ENCODE measurements at regions not wholly inside any gene's neighbourhood (a gene's known extent, or its start where the extent isn't known, plus 50 kb on each side); places are given as distances from the start of the nearest gene placed in this dataset.

DNA sequence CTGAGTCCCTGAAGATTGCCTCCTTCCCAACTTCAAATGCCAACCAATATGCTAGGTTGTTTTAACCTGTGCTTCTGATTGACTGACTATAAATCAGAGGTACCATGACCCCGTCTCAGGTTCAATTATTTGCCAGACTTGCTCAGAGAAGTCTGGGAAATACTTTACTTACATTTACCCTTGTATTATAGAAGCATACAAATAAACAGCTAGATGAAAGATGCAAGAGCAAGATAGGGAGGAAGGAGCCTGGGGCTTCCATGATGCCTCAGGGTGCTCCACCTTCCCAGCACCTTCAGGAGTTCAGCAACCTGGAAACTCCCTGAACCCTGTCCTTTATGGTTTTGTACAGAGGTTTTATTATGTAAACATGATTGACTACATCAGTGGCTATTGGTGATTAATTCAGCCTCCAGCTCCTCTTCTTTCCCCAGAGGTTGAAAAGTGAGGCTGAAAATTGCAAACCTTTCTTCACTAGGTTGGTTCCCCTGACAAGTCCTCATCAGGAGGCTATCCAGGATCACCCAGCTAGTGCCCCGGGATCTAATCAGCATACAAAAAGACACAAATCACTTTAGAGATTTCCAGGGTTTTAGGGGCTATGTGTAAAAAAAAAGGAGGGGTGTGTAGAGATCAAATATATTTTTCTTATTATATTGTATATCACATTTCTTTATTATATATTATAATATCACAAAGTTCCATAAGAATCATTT is 547.7 kb downstream of the EPM2A start:
- H3K9me3 ChIP-seq (ENCODE audit: low read length) = no peaks in the 10 kb centered on the region
- H3K27me3 ChIP-seq (ENCODE audit: insufficient read depth, low read length) = no peaks in the 10 kb centered on the region
- no peak overlapping the region for H2AFZ ChIP-seq (ENCODE audit: low read depth, low read length)
- H3K4me1 ChIP-seq (ENCODE audit: insufficient read depth, low read length) = no peaks in the 10 kb centered on the region
- H3K4me3 ChIP-seq (ENCODE audit: low read length) = no peak overlapping the region
- H3K36me3 ChIP-seq (ENCODE audit: insufficient read depth, low read length) = no peaks in the 10 kb centered on the region

DNA sequence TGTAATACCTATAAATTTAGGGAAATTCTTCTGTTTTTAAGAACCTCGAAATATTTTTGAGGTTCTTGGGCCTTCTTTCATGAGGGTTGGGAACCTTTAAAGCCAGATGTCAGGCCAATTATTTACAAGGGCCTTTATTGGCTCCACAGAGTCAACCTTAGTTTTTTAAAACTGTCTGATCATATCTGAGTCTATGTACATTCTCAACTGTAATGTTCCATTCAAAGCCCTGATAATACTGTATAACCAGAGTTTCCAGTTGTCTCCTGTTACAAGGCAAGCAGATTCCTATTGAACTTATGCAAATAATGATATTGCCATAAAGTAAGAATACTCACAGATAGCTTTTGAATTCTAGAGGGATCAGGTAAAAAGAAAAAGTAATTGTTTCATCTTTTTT is 545.5 kb downstream of the EPM2A start:
- Histone ChIP-seq H3K36me3 (ENCODE audit: insufficient read depth, low read length) (no peaks in the 10 kb centered on the region), H3K4me3 (ENCODE audit: low read length) (no peak overlapping the region), H3K27me3 (ENCODE audit: insufficient read depth, low read length) (no peaks in the 10 kb centered on the region), H2AFZ (ENCODE audit: low read depth, low read length) (no peak overlapping the region), H3K9me3 (ENCODE audit: low read length) (no peaks in the 10 kb centered on the region), H3K4me1 (ENCODE audit: insufficient read depth, low read length) (no peaks in the 10 kb centered on the region)

DNA sequence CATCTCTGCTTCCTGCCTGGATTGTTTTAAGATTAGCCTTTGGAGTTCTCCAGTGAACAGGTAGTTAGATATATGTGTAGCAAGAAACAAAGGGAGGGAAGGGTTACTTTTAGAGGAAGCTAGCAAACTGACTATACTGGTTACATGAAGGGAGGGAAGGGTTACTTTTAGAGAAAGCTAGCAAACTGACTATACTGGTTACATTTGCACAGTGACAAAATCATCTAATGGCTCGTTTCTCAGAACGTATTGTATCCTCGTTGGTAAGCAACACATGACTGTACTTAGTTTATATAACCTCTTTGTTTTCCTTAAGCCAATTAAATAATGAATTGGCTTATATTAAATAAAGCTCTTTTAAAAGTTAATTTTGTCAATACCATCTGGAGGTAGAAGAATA is 540.9 kb downstream of the EPM2A start:
- Histone ChIP-seq H3K36me3 (ENCODE audit: insufficient read depth, low read length) (no peaks in the 10 kb centered on the region), H3K27me3 (ENCODE audit: insufficient read depth, low read length) (no peaks in the 10 kb centered on the region), H3K4me3 (ENCODE audit: low read length) (no peak overlapping the region), H3K4me1 (ENCODE audit: insufficient read depth, low read length) (no peaks in the 10 kb centered on the region), H3K9me3 (ENCODE audit: low read length) (no peaks in the 10 kb centered on the region), H2AFZ (ENCODE audit: low read depth, low read length) (no peak overlapping the region)

DNA sequence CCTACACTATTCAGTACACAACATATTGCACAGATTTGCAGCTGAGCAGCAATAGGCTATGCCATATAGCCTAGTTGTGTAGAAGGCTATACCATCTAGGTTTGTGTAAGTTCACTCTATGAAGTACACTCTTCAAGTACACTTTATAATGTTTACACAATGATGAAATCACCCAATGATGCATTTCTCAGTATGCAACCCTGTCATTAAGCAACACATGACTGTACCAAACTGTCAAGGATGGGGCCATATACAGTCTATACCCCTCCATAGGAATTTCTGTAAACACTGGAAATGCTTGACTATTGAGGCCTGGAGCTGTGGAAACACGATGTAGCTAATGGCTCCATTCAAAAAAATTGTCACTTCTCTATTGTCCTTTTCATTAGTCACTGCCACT is 535.4 kb downstream of the EPM2A start:
- Histone ChIP-seq H3K36me3 (ENCODE audit: insufficient read depth, low read length) (no peaks in the 10 kb centered on the region), H3K27me3 (ENCODE audit: insufficient read depth, low read length) (no peaks in the 10 kb centered on the region), H3K4me3 (ENCODE audit: low read length) (no peak overlapping the region), H3K4me1 (ENCODE audit: insufficient read depth, low read length) (no peaks in the 10 kb centered on the region), H3K9me3 (ENCODE audit: low read length) (no peaks in the 10 kb centered on the region), H2AFZ (ENCODE audit: low read depth, low read length) (no peak overlapping the region)

DNA sequence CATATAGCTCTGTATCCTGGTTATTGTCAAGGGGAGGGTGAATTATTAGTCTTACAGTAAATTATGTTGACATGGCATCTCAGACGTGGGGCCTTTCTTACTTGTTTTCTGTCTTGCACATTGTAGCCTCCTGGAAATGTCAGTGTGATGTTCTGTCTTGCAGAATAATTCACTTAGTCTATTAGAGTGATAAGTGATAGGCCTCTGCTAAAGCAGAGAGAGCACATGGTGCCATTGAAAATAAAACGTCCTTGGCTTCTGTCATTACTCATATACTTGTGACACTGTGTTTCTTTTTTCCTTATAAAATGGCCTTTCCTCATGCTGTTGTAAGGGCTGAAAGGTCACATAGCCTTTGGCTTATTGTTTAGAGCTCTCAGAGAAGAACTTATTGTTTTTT is 531.0 kb downstream of the EPM2A start:
- Histone ChIP-seq H3K4me3 (ENCODE audit: low read length) (no peak overlapping the region), H3K9me3 (ENCODE audit: low read length) (no peaks in the 10 kb centered on the region), H3K27me3 (ENCODE audit: insufficient read depth, low read length) (no peaks in the 10 kb centered on the region), H3K4me1 (ENCODE audit: insufficient read depth, low read length) (no peaks in the 10 kb centered on the region), H3K36me3 (ENCODE audit: insufficient read depth, low read length) (no peaks in the 10 kb centered on the region), H2AFZ (ENCODE audit: low read depth, low read length) (no peak overlapping the region)

DNA sequence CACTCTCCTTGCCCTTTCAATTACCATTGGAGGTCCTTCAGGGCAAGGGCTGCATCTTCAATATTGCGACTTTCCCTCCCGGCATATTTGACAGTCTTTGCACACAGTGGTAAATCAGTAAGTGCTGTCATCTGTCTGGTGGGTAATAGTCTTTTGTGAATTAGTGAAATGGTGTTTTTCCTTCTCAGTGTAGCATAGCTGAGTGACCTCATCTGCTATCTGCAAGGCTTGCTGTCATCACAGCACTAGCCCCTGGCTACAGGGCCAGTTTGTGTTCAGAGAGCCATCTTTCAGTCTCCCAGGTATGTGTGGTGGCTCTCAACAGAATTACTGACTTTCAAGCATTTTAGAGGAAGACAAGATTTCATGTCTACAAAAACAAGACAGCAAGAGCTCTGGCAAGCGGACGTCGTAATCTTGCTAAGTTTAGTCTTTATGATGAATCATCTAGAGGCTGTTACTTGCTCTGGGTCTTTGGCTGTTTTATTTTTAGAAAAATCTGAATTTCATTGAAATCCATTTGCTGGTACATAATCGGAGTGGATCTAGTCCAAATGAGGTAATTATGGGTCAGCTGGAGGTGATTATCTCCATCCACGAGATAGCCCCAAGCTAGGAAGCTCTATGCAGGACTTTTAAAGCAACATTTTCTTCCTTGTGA is 528.9 kb downstream of the EPM2A start:
- Histone ChIP-seq H2AFZ (ENCODE audit: low read depth, low read length) (no peak overlapping the region), H3K4me3 (ENCODE audit: low read length) (no peak overlapping the region), H3K27me3 (ENCODE audit: insufficient read depth, low read length) (no peaks in the 10 kb centered on the region)

DNA sequence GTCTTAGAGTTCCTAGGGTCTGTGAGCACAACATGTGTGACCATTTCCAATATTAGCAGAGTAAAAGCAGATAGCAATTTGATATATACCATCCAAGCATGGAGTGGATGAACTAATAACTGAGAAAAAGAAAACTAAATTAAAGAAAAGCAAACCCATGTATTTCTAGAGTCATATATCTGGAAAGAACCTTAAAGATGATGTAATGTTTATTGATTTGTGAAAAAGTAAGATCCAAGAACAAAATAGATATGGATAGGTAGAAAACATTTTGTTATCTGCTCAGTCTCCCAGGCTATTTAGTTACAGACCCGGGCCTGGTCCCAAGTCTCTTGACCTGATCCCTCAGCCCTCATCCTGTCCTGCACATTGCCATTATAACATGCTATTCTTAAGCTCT is 526.8 kb downstream of the EPM2A start:
- no peaks in the 10 kb centered on the region for H3K9me3 ChIP-seq (ENCODE audit: low read length)
- H3K4me3 ChIP-seq (ENCODE audit: low read length) = no peak overlapping the region
- H3K36me3 ChIP-seq (ENCODE audit: insufficient read depth, low read length) = no peaks in the 10 kb centered on the region
- H2AFZ ChIP-seq (ENCODE audit: low read depth, low read length) = no peak overlapping the region
- H3K4me1 ChIP-seq (ENCODE audit: insufficient read depth, low read length) = peaks cover 2% of the 10 kb centered on the region
- H3K27me3 ChIP-seq (ENCODE audit: insufficient read depth, low read length) = no peaks in the 10 kb centered on the region

More for the DNA sequence above, 528.9 kb downstream of the EPM2A start:
- Histone ChIP-seq H3K36me3 (ENCODE audit: insufficient read depth, low read length) (no peaks in the 10 kb centered on the region), H3K9me3 (ENCODE audit: low read length) (no peaks in the 10 kb centered on the region), H3K4me1 (ENCODE audit: insufficient read depth, low read length) (no peaks in the 10 kb centered on the region)

DNA sequence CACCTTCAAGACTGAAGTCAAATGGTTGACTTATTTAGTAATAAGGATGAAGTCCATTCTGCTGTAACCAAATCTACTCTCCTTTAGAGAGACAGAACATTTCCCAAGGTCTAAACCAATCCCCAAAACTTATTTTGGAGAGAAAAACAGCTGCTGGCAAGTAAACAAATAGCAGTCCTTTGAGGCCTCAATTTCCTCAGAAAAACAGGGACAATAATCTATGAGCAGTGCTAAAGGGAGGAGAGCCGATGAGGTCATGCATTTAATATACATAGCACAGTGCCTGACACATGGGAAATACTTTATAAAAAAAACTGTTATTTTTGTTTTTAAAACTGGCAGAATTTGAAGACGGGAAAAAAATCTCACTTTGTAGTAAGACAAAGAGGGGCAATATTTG is 526.0 kb downstream of the EPM2A start:
- H2AFZ ChIP-seq (ENCODE audit: low read depth, low read length) = no peak overlapping the region
- no peaks in the 10 kb centered on the region for H3K9me3 ChIP-seq (ENCODE audit: low read length)
- peaks cover 10% of the 10 kb centered on the region for H3K4me1 ChIP-seq (ENCODE audit: insufficient read depth, low read length)
- no peaks in the 10 kb centered on the region for H3K36me3 ChIP-seq (ENCODE audit: insufficient read depth, low read length)
- H3K4me3 ChIP-seq (ENCODE audit: low read length) = no peak overlapping the region
- H3K27me3 ChIP-seq (ENCODE audit: insufficient read depth, low read length) = no peaks in the 10 kb centered on the region

DNA sequence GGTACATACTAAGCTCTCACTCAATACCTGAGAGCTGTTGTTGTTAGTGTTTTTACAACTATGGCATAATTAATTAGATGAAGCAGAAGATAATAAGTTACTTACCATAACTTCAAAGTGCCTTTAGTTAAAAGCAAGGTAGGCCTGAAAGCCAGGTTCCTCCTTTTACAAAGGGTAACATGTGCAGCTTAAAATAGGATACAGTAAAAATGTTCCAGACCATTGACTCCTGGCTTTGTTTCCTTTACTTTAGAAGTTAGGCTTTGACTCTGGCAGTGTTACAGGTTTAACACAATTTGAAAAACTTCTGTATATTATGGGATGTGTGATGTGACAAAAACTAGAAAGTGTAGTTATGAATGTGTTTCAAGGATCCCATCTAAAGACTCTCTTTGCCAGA is 522.5 kb downstream of the EPM2A start:
- no peaks in the 10 kb centered on the region for H3K27me3 ChIP-seq (ENCODE audit: insufficient read depth, low read length)
- H3K4me1 ChIP-seq (ENCODE audit: insufficient read depth, low read length) = peaks cover 14% of the 10 kb centered on the region
- H2AFZ ChIP-seq (ENCODE audit: low read depth, low read length) = no peak overlapping the region
- H3K9me3 ChIP-seq (ENCODE audit: low read length) = no peaks in the 10 kb centered on the region
- no peaks in the 10 kb centered on the region for H3K36me3 ChIP-seq (ENCODE audit: insufficient read depth, low read length)
- H3K4me3 ChIP-seq (ENCODE audit: low read length) = no peak overlapping the region

DNA sequence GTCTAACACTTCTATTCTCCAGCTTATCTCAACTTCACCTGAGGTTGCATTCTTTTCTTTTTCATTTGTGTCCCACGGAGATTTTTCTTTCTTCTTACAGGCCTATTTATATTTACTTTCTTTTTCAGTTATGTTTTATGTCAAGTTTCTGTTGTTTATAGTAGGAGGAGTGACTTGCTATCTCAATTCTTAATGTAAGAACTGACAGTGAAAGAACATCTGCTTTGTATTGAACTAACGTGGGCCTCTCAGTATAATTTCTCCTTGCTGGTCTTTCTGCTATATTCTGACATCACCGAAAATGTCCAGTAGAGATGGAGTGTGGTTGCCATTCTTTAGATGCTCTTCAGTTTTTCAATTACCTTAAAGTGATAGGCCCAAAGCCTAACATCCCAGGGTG is 521.7 kb downstream of the EPM2A start:
- Histone ChIP-seq H3K27me3 (ENCODE audit: insufficient read depth, low read length) (no peaks in the 10 kb centered on the region), H3K36me3 (ENCODE audit: insufficient read depth, low read length) (no peaks in the 10 kb centered on the region), H3K4me3 (ENCODE audit: low read length) (no peak overlapping the region), H3K9me3 (ENCODE audit: low read length) (no peaks in the 10 kb centered on the region), H2AFZ (ENCODE audit: low read depth, low read length) (peak overlapping the region; percentile 76), H3K4me1 (ENCODE audit: insufficient read depth, low read length) (peaks cover 14% of the 10 kb centered on the region)

DNA sequence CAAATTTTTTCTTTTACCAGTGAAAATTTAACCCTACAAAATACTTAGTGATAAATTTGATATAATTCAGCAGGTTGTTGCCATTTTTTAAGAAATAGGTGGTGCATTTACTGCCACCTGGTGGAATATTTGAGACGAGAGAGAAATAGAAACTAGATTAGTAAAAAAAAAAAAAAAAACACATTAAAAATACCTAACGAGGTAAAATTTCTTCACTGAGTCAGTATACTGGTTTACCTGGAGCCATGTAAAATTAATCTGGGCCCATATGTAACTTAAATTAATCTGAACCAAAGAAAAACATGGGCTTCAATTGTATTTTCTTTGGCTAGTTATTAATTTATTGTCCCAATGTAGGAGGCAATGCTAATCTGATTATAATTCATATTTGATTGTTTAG is 520.8 kb downstream of the EPM2A start:
- Histone ChIP-seq H3K36me3 (ENCODE audit: insufficient read depth, low read length) (no peaks in the 10 kb centered on the region), H3K9me3 (ENCODE audit: low read length) (no peaks in the 10 kb centered on the region), H3K27me3 (ENCODE audit: insufficient read depth, low read length) (no peaks in the 10 kb centered on the region), H3K4me3 (ENCODE audit: low read length) (no peak overlapping the region), H2AFZ (ENCODE audit: low read depth, low read length) (peak overlapping the region; percentile 61), H3K4me1 (ENCODE audit: insufficient read depth, low read length) (peaks cover 14% of the 10 kb centered on the region)

DNA sequence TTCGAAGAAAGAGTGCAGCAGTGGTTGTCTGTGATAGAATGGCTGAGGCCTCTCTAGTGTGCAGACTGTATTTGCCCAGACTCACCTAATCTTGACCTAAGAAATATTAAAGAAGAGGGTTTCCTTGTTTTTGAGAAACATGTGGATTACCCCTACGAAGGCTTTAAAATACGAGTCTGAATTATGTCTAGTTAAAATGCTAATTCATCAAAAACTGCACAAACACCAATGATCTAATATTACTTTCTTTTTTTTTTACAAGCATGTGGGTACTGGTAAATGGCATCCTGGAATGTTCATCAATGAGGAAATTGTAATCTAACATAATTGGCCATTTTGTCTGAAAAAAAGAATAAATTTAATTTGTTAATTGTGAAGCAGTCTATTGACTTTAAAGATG is 510.9 kb downstream of the EPM2A start:
- Histone ChIP-seq H3K4me3 (ENCODE audit: low read length) (no peak overlapping the region), H3K9me3 (ENCODE audit: low read length) (no peaks in the 10 kb centered on the region), H3K36me3 (ENCODE audit: insufficient read depth, low read length) (no peaks in the 10 kb centered on the region), H3K4me1 (ENCODE audit: insufficient read depth, low read length) (no peaks in the 10 kb centered on the region), H3K27me3 (ENCODE audit: insufficient read depth, low read length) (no peaks in the 10 kb centered on the region), H2AFZ (ENCODE audit: low read depth, low read length) (no peak overlapping the region)

DNA sequence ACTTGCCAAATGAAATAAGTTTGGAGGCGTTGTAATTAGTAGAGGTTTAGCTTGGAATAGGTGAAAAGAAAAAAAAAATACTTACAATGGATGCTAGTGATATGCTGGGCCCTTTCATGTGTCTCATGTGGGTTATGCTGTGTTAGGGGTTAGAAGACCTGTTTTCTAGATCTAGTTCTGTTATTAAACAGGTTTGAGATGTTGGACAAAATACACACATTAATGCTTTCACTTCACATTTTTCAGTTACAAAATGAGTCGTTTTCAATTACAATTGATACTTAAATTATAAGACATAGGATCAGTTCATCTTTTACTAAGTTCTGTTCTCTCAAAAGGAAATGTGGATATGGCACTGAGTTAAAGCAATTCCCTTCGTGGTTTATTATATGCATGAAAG is 509.8 kb downstream of the EPM2A start:
- Histone ChIP-seq H3K36me3 (ENCODE audit: insufficient read depth, low read length) (no peaks in the 10 kb centered on the region), H3K27me3 (ENCODE audit: insufficient read depth, low read length) (no peaks in the 10 kb centered on the region), H3K9me3 (ENCODE audit: low read length) (no peaks in the 10 kb centered on the region), H2AFZ (ENCODE audit: low read depth, low read length) (no peak overlapping the region), H3K4me3 (ENCODE audit: low read length) (no peak overlapping the region), H3K4me1 (ENCODE audit: insufficient read depth, low read length) (no peaks in the 10 kb centered on the region)

DNA sequence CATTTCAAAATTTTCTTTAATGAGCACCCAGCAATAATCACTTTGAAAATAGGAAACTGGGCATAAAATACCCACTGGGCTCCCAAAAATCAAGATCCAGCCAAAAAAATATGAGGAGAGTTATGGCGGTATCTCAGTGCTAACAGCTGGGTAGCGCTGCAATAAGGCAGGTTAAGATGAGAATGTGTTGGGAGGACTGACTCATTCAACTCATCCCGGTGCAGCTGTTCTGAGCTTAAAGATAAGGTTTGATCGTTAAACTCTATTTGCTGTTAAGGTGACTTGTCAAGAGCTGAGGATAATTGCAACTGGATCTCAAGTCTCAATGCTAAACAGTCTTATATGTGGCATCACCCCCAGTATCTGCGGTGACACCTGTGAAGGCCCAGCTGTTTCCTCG is 507.7 kb downstream of the EPM2A start:
- no peak overlapping the region for H3K4me3 ChIP-seq (ENCODE audit: low read length)
- H3K9me3 ChIP-seq (ENCODE audit: low read length) = no peaks in the 10 kb centered on the region
- no peaks in the 10 kb centered on the region for H3K4me1 ChIP-seq (ENCODE audit: insufficient read depth, low read length)
- H2AFZ ChIP-seq (ENCODE audit: low read depth, low read length) = no peak overlapping the region
- H3K36me3 ChIP-seq (ENCODE audit: insufficient read depth, low read length) = no peaks in the 10 kb centered on the region
- H3K27me3 ChIP-seq (ENCODE audit: insufficient read depth, low read length) = no peaks in the 10 kb centered on the region

Measured in neuron (in vitro differentiated cells).